Posterior cingulate gyrus (tissue), 11 donors: ENCODE measurements at regions not wholly inside any gene's neighbourhood (a gene's known extent, or its start where the extent isn't known, plus 50 kb on each side); places are given as distances from the start of the nearest gene placed in this dataset.
A peak's percentile ranks its signal among the peaks of the same experiment; 100 is the strongest.
"Not testable (repeated sequence)": the region's sequence is repeated elsewhere in the genome, so short reads cannot be mapped to it uniquely, and the experiment has no call there.

Experiments used
- DNase-seq, 10 donors: peaks; one replicate each; pipeline versions ENCODE4 v3.0.0 to v3.0.0-alpha.2; 2020 to 2021; ENCODE audit warnings: mixed read lengths in 3 of 10
- intact Hi-C: fragments of 100-400 bp; cut with DNase I; formaldehyde crosslinking; loops from one replicate; pipeline ENCODE4 v1.15.1; 2023

GRCh38 chr6:132062626-132063025, 111.5 kb upstream of the CCN2 start:
- intact Hi-C loops = no loop called here
- DNase-seq = no peak

- intact Hi-C loops = no loop called here
- no peak for DNase-seq
Measured at GRCh38 chr6:132061381-132061780, 110.2 kb upstream of the CCN2 start.

DNA sequence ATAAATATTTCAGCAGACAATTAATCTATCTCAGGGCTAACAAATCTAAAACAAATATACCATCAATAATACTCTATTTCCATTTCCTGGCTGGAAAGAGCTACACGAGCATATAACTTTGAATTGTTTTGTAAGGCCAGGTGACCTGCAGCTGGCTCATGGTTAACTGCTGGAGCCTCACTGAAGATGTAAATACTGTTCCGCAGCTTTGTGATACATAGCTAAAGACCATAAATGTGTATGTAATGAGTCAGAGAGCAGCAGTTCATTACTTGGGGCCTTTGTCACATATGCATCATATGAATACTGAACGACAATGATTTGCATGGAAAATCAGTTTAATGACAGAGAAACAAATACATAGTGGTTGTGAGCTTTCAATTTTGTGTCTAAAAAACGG, 109.4 kb upstream of the CCN2 start:
- intact Hi-C loops = no loop called here
- no peak for DNase-seq

DNA sequence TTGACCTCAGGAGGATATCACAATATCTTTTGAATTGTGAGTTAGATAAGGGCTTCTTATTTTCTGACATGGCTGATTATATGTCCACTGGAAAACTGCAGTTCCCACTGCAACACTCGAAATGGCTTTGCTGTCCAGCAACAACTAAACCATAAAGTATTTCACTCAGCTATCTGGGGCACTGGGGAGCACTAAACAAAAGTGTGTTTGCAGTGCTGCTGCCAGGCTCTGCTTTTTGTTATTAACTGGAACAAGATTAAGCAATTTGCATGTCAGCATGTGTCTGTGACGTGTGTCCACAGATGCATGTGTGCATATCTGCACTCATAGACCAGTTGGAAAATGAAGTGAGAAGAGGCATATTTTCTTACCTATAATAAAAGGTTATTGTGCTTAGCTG, 107.8 kb upstream of the CCN2 start:
- no peak for DNase-seq
- intact Hi-C loops = no loop called here

- intact Hi-C loops = no loop called here
- no peak for DNase-seq
Measured at GRCh38 chr6:132054525-132054924, 103.4 kb upstream of the CCN2 start.

DNA sequence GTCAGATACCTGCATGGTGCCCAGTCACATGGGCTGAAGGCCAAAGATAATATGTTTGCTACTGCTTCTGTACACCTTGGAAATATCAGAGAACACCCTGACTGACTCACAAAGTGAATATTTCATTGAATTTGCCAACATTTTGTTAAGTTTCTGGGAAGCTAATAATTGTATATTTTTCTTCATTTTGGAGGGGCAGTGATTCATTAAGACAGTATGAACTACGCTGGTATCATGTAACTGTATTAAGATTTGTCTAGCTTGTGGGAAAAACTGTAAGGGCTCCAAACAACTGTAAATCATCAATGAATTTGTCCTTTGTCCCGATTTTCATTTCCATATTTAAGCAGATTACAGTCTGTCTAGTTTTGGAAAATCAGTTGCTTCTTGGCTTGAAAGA, 102.3 kb upstream of the CCN2 start:
- intact Hi-C loops = no loop called here
- no peak for DNase-seq

DNA sequence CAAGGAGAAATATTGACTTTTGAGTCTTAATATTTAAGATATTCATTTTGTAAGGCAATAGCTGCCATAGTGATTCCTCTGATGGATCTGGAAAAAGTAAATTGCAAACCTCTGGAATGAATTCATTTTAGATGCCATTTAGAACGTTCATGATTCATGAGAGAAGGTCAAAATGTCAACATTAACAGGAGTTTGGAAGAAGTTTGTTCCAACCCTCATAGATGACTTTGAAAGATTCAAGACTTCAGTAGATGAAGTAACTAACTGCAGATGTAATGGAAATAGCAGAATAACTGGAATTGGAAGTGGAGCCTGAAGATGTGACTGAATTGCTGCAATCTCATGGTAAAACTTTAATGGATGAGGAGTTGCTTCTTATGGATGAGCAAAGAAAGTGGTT, 100.9 kb upstream of the CCN2 start:
- intact Hi-C loops = no loop called here
- no peak for DNase-seq

GRCh38 chr6:132045877-132046276, 94.7 kb upstream of the CCN2 start:
- intact Hi-C loops = no loop called here
- DNase-seq = no peak

- intact Hi-C loops = no loop called here
- DNase-seq = no peak
Measured at GRCh38 chr6:132043148-132043547, 92.0 kb upstream of the CCN2 start.

DNA sequence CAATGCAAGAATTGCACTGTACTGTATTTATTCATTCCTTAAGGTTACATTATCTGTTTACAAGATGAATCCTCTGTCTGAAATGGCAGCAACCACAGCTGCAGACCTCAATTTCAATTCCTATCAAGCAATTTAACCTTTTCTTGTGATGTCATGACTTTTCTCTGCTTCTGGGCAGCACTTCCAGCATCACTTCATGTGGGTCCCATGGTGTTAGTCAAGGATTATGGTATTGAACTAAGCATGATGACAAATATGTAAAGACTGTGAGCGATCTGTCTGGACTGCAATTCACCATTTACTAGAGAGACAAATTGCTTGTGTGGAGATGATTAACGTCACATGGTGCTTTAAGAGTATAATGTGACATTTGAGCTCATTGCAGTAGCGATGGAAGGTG, 90.5 kb upstream of the CCN2 start:
- intact Hi-C loops = no loop called here
- no peak for DNase-seq

- intact Hi-C loops = no loop called here
- no peak for DNase-seq
Measured at GRCh38 chr6:132028029-132028428, 76.9 kb upstream of the CCN2 start.

DNA sequence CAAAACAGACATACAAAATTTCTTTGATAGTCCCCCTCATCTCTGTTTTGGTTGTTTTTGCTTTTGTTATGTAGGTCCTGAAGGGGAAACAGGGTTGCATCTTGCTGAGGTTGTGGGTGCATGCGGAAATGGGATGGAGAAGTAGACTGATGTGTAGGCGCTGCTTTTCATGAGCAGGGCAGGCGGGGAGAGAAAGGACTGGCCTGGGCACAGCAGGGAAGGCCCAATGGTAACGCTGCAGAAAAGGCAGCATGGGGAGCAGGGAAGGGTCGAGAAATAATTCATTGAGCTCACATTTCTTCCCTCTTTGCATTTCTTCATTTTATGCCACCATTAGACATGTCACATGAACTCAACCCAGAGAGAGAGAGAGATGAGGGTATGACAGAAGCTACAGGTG, 74.3 kb upstream of the CCN2 start:
- intact Hi-C loops = no loop called here
- peak in 1 of 10 donors; percentile 52 for DNase-seq

DNA sequence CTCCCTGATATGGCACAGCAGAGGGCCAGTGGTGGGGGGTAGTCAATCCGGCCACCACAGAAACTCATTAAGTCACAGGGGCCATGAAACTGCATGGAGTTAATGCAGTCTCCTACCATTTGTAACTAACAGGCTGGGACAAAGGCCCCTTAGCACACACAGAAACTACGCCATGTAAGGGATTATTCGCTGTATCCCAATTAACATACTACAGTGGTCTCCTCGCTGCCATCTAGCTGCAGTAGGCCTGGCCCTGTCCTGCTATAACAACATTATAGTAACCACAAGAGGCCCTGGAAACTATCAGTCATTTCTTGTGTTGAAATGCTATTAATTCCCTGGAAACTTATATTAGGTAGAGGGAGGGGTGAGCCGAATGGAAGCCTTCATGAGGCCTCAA, 72.3 kb upstream of the CCN2 start:
- no peak for DNase-seq
- intact Hi-C loops = no loop called here

DNA sequence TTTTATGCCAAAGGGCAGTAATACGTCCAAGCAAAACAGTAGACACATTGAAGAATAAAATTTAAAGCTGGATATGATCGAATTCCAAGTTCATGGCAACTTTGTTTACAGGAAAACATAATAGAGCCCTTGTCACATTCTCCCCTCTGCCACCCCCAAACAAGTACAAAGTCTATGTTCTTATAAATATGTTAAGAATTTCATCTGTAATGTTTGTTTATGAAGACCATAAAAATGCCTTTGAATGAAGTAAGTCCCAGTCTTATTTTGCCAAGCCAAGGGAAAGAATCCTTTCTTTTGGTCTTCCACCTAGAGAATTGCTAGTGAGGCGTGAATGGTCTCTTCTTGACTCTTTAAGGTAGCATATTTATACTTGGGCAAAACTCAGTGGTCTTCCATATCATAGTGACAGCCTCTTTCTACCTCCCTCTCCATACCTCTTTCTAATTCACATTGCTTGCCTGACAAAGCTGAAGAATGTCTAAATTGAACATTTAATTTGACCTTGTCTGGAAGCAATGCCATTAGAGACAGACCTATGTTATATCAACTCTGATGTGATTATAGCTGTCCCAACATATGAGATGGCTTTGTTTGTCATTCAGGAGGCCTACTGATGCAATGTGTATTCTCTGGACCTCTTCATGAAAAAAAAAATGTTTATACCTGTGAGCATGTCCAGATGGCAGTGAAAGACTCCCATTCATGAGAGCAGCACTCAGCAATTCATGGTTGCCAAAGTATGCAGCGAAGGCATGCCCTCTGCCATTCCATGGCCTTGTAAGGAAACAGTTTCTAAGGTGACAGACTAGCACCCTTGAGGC, 70.6 kb upstream of the CCN2 start:
- no peak for DNase-seq
- intact Hi-C loops = no loop called here

GRCh38 chr6:132020918-132021317, 69.7 kb upstream of the CCN2 start:
- DNase-seq, intact Hi-C loops: not testable (repeated sequence)

DNA sequence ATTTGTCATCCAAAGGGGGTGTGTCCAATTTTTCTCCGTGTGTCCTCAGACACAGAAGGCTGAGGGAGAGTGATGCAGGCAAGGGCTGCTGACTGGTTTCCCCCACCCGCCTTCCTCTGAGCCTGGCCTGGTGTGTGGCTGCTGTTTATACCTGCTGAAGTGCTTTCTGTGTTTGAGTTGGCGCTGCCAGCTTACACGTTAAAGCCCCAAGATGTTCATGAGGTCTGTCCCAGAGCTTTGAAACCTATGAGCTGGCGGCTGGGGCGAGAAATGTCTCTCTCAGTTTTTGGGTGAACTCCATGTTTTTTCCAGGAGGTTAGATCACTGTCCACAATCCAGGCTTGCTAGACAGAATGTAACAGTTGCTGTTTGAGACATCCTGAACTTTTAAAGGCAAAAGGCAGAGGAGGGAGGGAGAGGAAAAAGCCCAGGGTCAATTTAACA, 69.0 kb upstream of the CCN2 start:
- intact Hi-C loops = no loop called here
- DNase-seq = peak in 2 of 10 donors; percentile 8 to 39

- intact Hi-C loops = no loop called here
- DNase-seq = no peak
Measured at GRCh38 chr6:132019586-132019985, 68.4 kb upstream of the CCN2 start.

- intact Hi-C loops = no loop called here
- DNase-seq = no peak
Measured at GRCh38 chr6:132017942-132018341, 66.8 kb upstream of the CCN2 start.

DNA sequence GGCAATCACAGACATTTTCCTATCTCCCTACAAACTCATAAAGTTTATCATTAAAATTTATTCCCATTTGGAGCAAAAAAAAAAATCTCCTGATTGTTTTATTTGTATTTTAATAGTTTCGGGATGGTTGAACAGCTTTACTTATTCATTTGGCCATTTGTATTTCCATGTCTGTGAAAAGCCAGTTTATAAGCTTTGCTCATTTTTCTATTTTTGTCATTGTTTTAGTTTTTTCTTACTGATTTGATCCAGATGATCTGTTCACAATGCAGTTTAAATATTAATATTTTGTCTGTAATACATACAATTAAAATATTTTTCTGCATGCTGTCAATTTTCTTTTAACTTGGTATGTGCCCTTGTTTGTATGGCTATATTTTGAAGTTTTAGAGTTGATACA, 65.2 kb upstream of the CCN2 start:
- DNase-seq = no peak
- intact Hi-C loops = no loop called here

- intact Hi-C loops = no loop called here
- DNase-seq = no peak
Measured at GRCh38 chr6:132011582-132011981, 60.4 kb upstream of the CCN2 start.

GRCh38 chr6:132009175-132009574, 58.0 kb upstream of the CCN2 start:
- no peak for DNase-seq
- intact Hi-C loops = no loop called here

DNA sequence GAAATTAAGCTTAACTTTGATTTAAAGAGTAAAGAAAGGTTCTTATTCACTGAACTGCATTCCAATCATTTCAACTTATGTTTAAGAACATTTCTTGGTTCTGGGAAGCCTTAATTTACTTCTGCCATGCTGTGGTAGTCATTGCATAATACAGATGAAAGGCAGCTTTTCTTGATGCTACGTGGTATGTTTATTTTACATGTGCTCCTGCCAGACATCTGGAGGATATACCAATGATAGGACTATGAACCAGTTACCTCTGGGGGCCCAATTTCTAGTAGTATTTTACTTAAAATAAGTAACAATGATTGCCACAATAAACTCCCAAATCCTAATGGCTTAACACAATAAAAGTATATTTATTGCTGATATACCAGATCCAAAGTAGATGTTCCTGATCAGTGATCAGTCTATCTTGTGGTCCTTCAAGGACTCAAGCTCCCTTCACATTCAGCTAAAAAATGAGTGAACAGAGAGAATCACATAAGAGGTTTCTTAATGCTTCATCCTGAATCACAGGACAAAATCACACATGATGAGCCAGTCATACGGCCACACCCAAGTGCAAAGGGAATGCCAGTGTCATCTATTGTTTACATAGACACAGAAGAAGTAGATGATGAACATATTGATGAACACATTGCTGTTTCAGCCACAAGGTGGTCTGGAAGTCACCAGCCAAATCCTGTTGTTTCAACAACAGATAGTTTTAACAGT, 56.5 kb upstream of the CCN2 start:
- intact Hi-C loops = no loop called here
- DNase-seq = no peak
